Neuronal stem cell (in vitro differentiated cells): ENCODE measurements at regions not wholly inside any gene's neighbourhood (a gene's known extent, or its start where the extent isn't known, plus 50 kb on each side); places are given as distances from the start of the nearest gene placed in this dataset.

Source experiments
- DNase-seq: peaks from one replicate; pipeline ENCODE4 v3.0.0-alpha.2; 2013; ENCODE audit warnings: low spot score
- H2AFZ ChIP-seq: one replicate; pipeline ENCODE4 v1.6.1; 2013; ENCODE audit warnings: mild to moderate bottlenecking, low read length, inconsistent platforms
- H2AK5ac ChIP-seq: 2 replicates; pipeline ENCODE4 v1.6.1; 2013; ENCODE audit warnings: low read depth, mild to moderate bottlenecking, inconsistent platforms, low read length, moderate library complexity, mixed read lengths
- H2BK120ac ChIP-seq: 2 replicates; pipeline ENCODE4 v1.6.1; 2013; ENCODE audit warnings: low read depth, mild to moderate bottlenecking, inconsistent platforms, low read length, moderate library complexity, mixed read lengths
- H2BK12ac ChIP-seq: one replicate; pipeline ENCODE4 v1.6.1; 2013; ENCODE audit warnings: low read length, inconsistent platforms
- H2BK15ac ChIP-seq: 2 replicates; pipeline ENCODE4 v1.6.1; 2013; ENCODE audit warnings: mild to moderate bottlenecking, low read length, inconsistent platforms, mixed read lengths
- H2BK5ac ChIP-seq: one replicate; pipeline ENCODE4 v1.6.1; 2013; ENCODE audit warnings: inconsistent platforms, mild to moderate bottlenecking, low read length, moderate library complexity
- H3K14ac ChIP-seq: one replicate; pipeline ENCODE4 v1.6.1; 2013; ENCODE audit warnings: low read length, inconsistent platforms
- H3K18ac ChIP-seq: 2 replicates; pipeline ENCODE4 v1.6.1; 2013; ENCODE audit warnings: low read length, inconsistent platforms
- H3K23ac ChIP-seq: 2 replicates; pipeline ENCODE4 v1.6.1; 2013; ENCODE audit warnings: low read depth, mild to moderate bottlenecking, mixed read lengths, low read length, inconsistent platforms; ENCODE audit not compliant: poor library complexity
- H3K27ac ChIP-seq: replicated peaks from 3 replicates; pipeline ENCODE4 v1.5.1; 2013; ENCODE audit warnings: low read length, inconsistent platforms
- H3K27me3 ChIP-seq, 3 experiments: 2 replicates each; pipeline ENCODE4 v1.6.1; 2013; ENCODE audit warnings: low read length in 3 of 3, mild to moderate bottlenecking in 2 of 3, inconsistent platforms in 1 of 3, low read depth in 1 of 3, mixed read lengths in 1 of 3, moderate library complexity in 1 of 3; ENCODE audit not compliant: control insufficient read depth in 3 of 3, insufficient read depth in 3 of 3
- H3K36me3 ChIP-seq, 2 donors: replicated peaks in 1 of 2; 2 replicates each; pipeline ENCODE4 v1.6.1; 2013; ENCODE audit warnings: low read length in 2 of 2; ENCODE audit not compliant: control insufficient read depth in 2 of 2, insufficient read depth in 2 of 2
- H3K4ac ChIP-seq: 2 replicates; pipeline ENCODE4 v1.6.1; 2013; ENCODE audit warnings: inconsistent platforms, mild to moderate bottlenecking, low read length, moderate library complexity
- H3K4me1 ChIP-seq, 2 donors: 1 replicate in 1 of 2; 2 replicates in 1 of 2; pipeline ENCODE4 v1.6.1; 2013; ENCODE audit warnings: low read length in 2 of 2, low read depth in 1 of 2; ENCODE audit not compliant: control insufficient read depth in 2 of 2, insufficient read depth in 1 of 2
- H3K4me2 ChIP-seq: one replicate; pipeline ENCODE4 v1.6.1; 2013; ENCODE audit warnings: mild to moderate bottlenecking, low read length, inconsistent platforms; ENCODE audit not compliant: insufficient read depth, poor library complexity, severe bottlenecking
- H3K4me3 ChIP-seq, 2 donors: 2 replicates each; pipeline ENCODE4 v1.5.1; 2013; ENCODE audit warnings: low read length in 2 of 2, mild to moderate bottlenecking in 2 of 2, inconsistent platforms in 1 of 2, moderate library complexity in 1 of 2
- H3K79me1 ChIP-seq: one replicate; pipeline ENCODE4 v1.6.1; 2013; ENCODE audit warnings: low read depth, mild to moderate bottlenecking, inconsistent platforms, low read length, moderate library complexity
- H3K9ac ChIP-seq: one replicate; pipeline ENCODE4 v1.6.1; 2013; ENCODE audit warnings: mild to moderate bottlenecking, low read depth, low read length, inconsistent platforms; ENCODE audit not compliant: poor library complexity
- H3K9me3 ChIP-seq, 2 donors: replicated peaks in 1 of 2; 2 replicates each; pipeline versions ENCODE3 to v1.6.1; 2013; ENCODE audit warnings: low read length in 2 of 2, mild to moderate bottlenecking in 2 of 2, inconsistent platforms in 1 of 2, low read depth in 1 of 2, mixed read lengths in 1 of 2, moderate library complexity in 1 of 2; ENCODE audit not compliant: control insufficient read depth in 2 of 2, insufficient read depth in 1 of 2
- H4K8ac ChIP-seq: one replicate; pipeline ENCODE4 v1.6.1; 2013; ENCODE audit warnings: low read depth, mild to moderate bottlenecking, inconsistent platforms, low read length, moderate library complexity
- H4K91ac ChIP-seq: one replicate; pipeline ENCODE4 v1.6.1; 2013; ENCODE audit warnings: low read length, low read depth, mild to moderate bottlenecking, inconsistent platforms; ENCODE audit not compliant: poor library complexity
- WGBS, 2 donors: extraction: QIAGEN DNeasy Blood & Tissue Kit; methylation state at CpG; one replicate each; pipeline ENCODE4 v1.1.7; 2013; ENCODE audit warnings: missing lambda C conversion rate in 2 of 2, mixed read lengths in 1 of 2; ENCODE audit not compliant: insufficient read length in 2 of 2, insufficient replicate concordance in 1 of 2; ENCODE audit errors: extremely low coverage in 2 of 2; 5-methylcytosine and 5-hydroxymethylcytosine counted together

DNA sequence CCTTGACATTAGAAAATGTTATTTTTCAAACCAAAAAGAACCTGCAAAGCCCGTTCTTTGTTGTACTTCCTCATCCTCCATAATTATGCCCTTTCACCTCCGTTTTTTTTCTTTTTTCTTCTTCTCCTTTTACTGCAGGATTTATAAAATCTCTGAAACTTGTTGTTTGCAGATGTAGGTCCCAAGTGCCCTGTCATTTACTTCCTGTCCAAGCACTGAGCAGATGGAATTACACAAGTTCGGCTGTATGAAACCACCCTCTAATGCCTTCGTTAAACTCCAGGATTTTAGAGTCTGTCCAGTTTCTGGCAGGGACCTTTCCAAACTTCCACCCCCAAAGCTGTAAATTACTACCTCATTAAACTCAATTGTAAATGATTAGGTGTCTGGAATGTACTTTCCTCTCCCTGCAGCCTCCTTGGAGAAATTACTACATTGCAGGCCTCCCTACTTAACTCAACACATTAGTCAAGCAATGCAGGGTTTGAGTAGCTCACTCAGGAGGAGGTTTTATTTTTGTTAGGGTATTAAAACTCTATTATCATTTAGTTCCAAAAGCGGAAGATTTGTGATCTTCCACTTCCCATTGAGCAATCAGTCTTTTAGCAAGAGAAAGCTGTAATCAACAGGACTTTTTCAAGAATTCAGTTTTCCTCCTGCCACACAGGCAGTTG, 125.6 kb upstream of the LPAR1 start:
- H3K14ac ChIP-seq: no peak overlapping the region
- H2BK12ac ChIP-seq: no peak overlapping the region
- no peak overlapping the region for H3K23ac ChIP-seq
- H3K79me1 ChIP-seq: no peaks in the 10 kb centered on the region
- no peak overlapping the region for H2AK5ac ChIP-seq
- no peak overlapping the region for H3K9ac ChIP-seq
- no peak overlapping the region for H4K8ac ChIP-seq
- H3K27me3 ChIP-seq: no peaks in the 10 kb centered on the region
- no peak overlapping the region for H2BK120ac ChIP-seq
- H3K27ac ChIP-seq: no peak overlapping the region
- H2BK5ac ChIP-seq: no peak overlapping the region
- H3K4ac ChIP-seq: no peak overlapping the region
- no CpG with 5 or more reads among the region's 5 CpGs for WGBS, 2 donors
- no peak overlapping the region for H3K18ac ChIP-seq
- no peak overlapping the region for H2BK15ac ChIP-seq
- H2AFZ ChIP-seq: no peak overlapping the region
- peaks cover 0 to 4% of the 10 kb centered on the region in 2 donors for H3K9me3 ChIP-seq
- H3K4me1 ChIP-seq: no peaks in the 10 kb centered on the region
- H4K91ac ChIP-seq: no peak overlapping the region
- H3K4me2 ChIP-seq: no peak overlapping the region
- DNase-seq: no peak
- no peaks in the 10 kb centered on the region for H3K36me3 ChIP-seq
- H3K4me3 ChIP-seq: no peak overlapping the region

DNA sequence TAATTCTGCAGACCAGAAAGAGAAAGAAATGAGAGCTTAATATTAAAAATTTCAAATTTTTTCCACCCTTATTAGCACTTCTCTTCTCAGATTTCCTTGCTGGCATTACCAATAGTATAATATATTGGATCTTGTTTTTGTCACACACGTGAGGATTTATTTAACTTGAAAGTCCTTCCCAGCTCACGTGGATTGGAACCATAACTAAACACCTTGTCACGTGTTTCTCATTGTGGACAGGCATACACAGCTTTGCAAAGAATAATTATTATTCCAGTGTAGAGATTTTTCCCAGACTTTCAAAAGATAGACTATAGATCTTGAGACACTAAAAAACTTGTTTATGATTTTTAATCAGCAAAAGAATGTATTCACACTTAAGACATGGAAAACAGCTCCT, 123.8 kb upstream of the LPAR1 start:
- H3K27ac ChIP-seq: no peak overlapping the region
- no peaks in the 10 kb centered on the region for H3K27me3 ChIP-seq
- H3K79me1 ChIP-seq: no peaks in the 10 kb centered on the region
- no peak for DNase-seq
- no peak overlapping the region for H3K4ac ChIP-seq
- no peak overlapping the region for H4K91ac ChIP-seq
- H4K8ac ChIP-seq: no peak overlapping the region
- no peak overlapping the region for H2AK5ac ChIP-seq
- H2BK12ac ChIP-seq: no peak overlapping the region
- H2AFZ ChIP-seq: no peak overlapping the region
- H2BK120ac ChIP-seq: no peak overlapping the region
- H3K9ac ChIP-seq: no peak overlapping the region
- H3K9me3 ChIP-seq: peaks cover 0 to 4% of the 10 kb centered on the region in 2 donors
- no CpG with 5 or more reads among the region's 3 CpGs for WGBS, 2 donors
- no peak overlapping the region for H2BK15ac ChIP-seq
- H3K4me1 ChIP-seq: no peaks in the 10 kb centered on the region
- no peak overlapping the region for H3K18ac ChIP-seq
- H3K36me3 ChIP-seq: no peaks in the 10 kb centered on the region
- H3K4me3 ChIP-seq: no peak overlapping the region
- no peak overlapping the region for H3K14ac ChIP-seq
- no peak overlapping the region for H2BK5ac ChIP-seq
- no peak overlapping the region for H3K4me2 ChIP-seq
- H3K23ac ChIP-seq: no peak overlapping the region

GRCh38 chr9:111161015-111161415, 122.7 kb upstream of the LPAR1 start:
- no CpG with 5 or more reads among the region's 3 CpGs for WGBS, 2 donors
- no peaks in the 10 kb centered on the region for H3K36me3 ChIP-seq
- no peak overlapping the region for H3K4me2 ChIP-seq
- no peak overlapping the region for H3K4ac ChIP-seq
- no peak overlapping the region for H2BK15ac ChIP-seq
- no peak overlapping the region for H3K27ac ChIP-seq
- H3K23ac ChIP-seq: no peak overlapping the region
- H4K91ac ChIP-seq: no peak overlapping the region
- H3K14ac ChIP-seq: no peak overlapping the region
- H3K18ac ChIP-seq: no peak overlapping the region
- DNase-seq: no peak
- no peak overlapping the region for H2BK5ac ChIP-seq
- no peaks in the 10 kb centered on the region for H3K79me1 ChIP-seq
- H3K27me3 ChIP-seq: no peaks in the 10 kb centered on the region
- no peak overlapping the region for H3K9ac ChIP-seq
- no peak overlapping the region for H2BK12ac ChIP-seq
- no peak overlapping the region for H2BK120ac ChIP-seq
- no peaks in the 10 kb centered on the region for H3K9me3 ChIP-seq
- no peak overlapping the region for H3K4me3 ChIP-seq
- H4K8ac ChIP-seq: no peak overlapping the region
- H3K4me1 ChIP-seq: no peaks in the 10 kb centered on the region
- no peak overlapping the region for H2AFZ ChIP-seq
- H2AK5ac ChIP-seq: no peak overlapping the region

DNA sequence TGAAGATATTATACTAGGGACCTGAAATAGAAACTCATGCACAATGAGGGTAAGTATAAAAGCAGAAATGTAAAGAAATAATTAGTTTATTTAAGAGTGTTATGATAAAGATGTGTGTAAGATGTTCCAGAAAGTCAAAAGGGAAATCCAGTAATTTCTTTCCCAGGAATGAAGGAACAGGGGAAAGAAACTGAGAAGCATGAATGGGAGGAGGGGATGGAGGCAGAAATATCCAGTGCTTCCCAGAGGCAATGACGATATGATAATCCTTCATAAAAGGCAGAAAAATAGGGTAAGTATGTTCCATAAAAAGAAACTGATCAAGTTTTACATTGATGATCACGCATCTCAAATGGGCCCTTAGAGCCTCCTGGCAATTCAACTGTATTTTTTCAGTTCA, 120.7 kb upstream of the LPAR1 start:
- H3K18ac ChIP-seq: no peak overlapping the region
- H3K4ac ChIP-seq: no peak overlapping the region
- no peaks in the 10 kb centered on the region for H3K36me3 ChIP-seq
- DNase-seq: no peak
- no peak overlapping the region for H2BK15ac ChIP-seq
- H2BK120ac ChIP-seq: no peak overlapping the region
- H3K14ac ChIP-seq: no peak overlapping the region
- H2BK12ac ChIP-seq: no peak overlapping the region
- no peak overlapping the region for H2AFZ ChIP-seq
- no CpG with 5 or more reads among the region's 2 CpGs for WGBS, 2 donors
- no peaks in the 10 kb centered on the region for H3K79me1 ChIP-seq
- no peak overlapping the region for H4K91ac ChIP-seq
- H3K27ac ChIP-seq: no peak overlapping the region
- no peak overlapping the region for H3K9ac ChIP-seq
- H3K9me3 ChIP-seq: no peaks in the 10 kb centered on the region
- H3K4me1 ChIP-seq: peaks cover 2% of the 10 kb centered on the region in 2 donors
- H4K8ac ChIP-seq: no peak overlapping the region
- H2BK5ac ChIP-seq: no peak overlapping the region
- H3K4me3 ChIP-seq: no peak overlapping the region
- H3K23ac ChIP-seq: no peak overlapping the region
- no peak overlapping the region for H3K4me2 ChIP-seq
- no peak overlapping the region for H2AK5ac ChIP-seq
- no peaks in the 10 kb centered on the region for H3K27me3 ChIP-seq
